ENCODE measurements at regions not wholly inside any gene's neighbourhood (a gene's known extent, or its start where the extent isn't known, plus 50 kb on each side); places are given as distances from the start of the nearest gene placed in this dataset.

- H3K36me3 ChIP-seq (ENCODE audit: low read length), result no peaks in the 10 kb centered on the region
- H3K27ac ChIP-seq (ENCODE audit: low read depth, low read length), result no peak overlapping the region
- H3K4me3 ChIP-seq (ENCODE audit: insufficient read depth, low read length, poor library complexity, severe bottlenecking), result no peak overlapping the region
- no peak for TF ChIP-seq EZH2phosphoT487 (conservative IDR thresholded peaks at IDR 0.05; ENCODE audit: low read length)
- no peak for TF ChIP-seq CTCF (IDR thresholded peaks at IDR 0.05; ENCODE audit: insufficient read depth, low read length, poor library complexity, severe bottlenecking)
- H3K9ac ChIP-seq (ENCODE audit: low read length), result no peak overlapping the region
- H3K9me2 ChIP-seq (replicated peaks; ENCODE audit: insufficient read depth, low read length), result no peaks in the 10 kb centered on the region
- no peak overlapping the region for H2AFZ ChIP-seq (ENCODE audit: low read depth, low read length, severe bottlenecking)
- no peaks in the 10 kb centered on the region for H3K79me2 ChIP-seq (ENCODE audit: insufficient read depth, low read length)
- H3K9me3 ChIP-seq (ENCODE audit: insufficient read depth, low read length), result no peaks in the 10 kb centered on the region
- no peaks in the 10 kb centered on the region for H3K27me3 ChIP-seq (ENCODE audit: low read length)
- no peaks in the 10 kb centered on the region for H3F3A ChIP-seq (ENCODE audit: insufficient read depth)
- no peak overlapping the region for H3K4me2 ChIP-seq (ENCODE audit: low read depth, low read length, poor library complexity, severe bottlenecking)
- H4K20me1 ChIP-seq (ENCODE audit: low read depth, low read length), result no peaks in the 10 kb centered on the region
Measured at GRCh38 chrX:25337841-25338240, 322.1 kb upstream of the ARX start.

- H3K4me3 ChIP-seq (ENCODE audit: insufficient read depth, low read length, poor library complexity, severe bottlenecking), result no peak overlapping the region
- no peaks in the 10 kb centered on the region for H3K9me3 ChIP-seq (ENCODE audit: insufficient read depth, low read length)
- no peaks in the 10 kb centered on the region for H3K27me3 ChIP-seq (ENCODE audit: low read length)
Measured at GRCh38 chrX:25300994-25301393, 285.2 kb upstream of the ARX start.

GRCh38 chrX:25296850-25297249, 281.1 kb upstream of the ARX start:
- no peaks in the 10 kb centered on the region for H3F3A ChIP-seq (ENCODE audit: insufficient read depth)
- TF ChIP-seq CTCF (IDR thresholded peaks at IDR 0.05; ENCODE audit: insufficient read depth, low read length, poor library complexity, severe bottlenecking), result no peak
- H3K9me2 ChIP-seq (replicated peaks; ENCODE audit: insufficient read depth, low read length), result no peaks in the 10 kb centered on the region
- H3K4me2 ChIP-seq (ENCODE audit: low read depth, low read length, poor library complexity, severe bottlenecking), result no peak overlapping the region
- no peak overlapping the region for H3K9ac ChIP-seq (ENCODE audit: low read length)
- no peaks in the 10 kb centered on the region for H3K27me3 ChIP-seq (ENCODE audit: low read length)
- no peaks in the 10 kb centered on the region for H3K9me3 ChIP-seq (ENCODE audit: insufficient read depth, low read length)
- H4K20me1 ChIP-seq (ENCODE audit: low read depth, low read length), result no peaks in the 10 kb centered on the region
- H3K27ac ChIP-seq (ENCODE audit: low read depth, low read length), result no peak overlapping the region
- no peak overlapping the region for H2AFZ ChIP-seq (ENCODE audit: low read depth, low read length, severe bottlenecking)
- H3K4me3 ChIP-seq (ENCODE audit: insufficient read depth, low read length, poor library complexity, severe bottlenecking), result no peak overlapping the region
- no peaks in the 10 kb centered on the region for H3K79me2 ChIP-seq (ENCODE audit: insufficient read depth, low read length)
- no peaks in the 10 kb centered on the region for H3K36me3 ChIP-seq (ENCODE audit: low read length)

More at GRCh38 chrX:25300994-25301393, 285.2 kb upstream of the ARX start:
- Histone ChIP-seq H3K27ac (ENCODE audit: low read depth, low read length) (no peak overlapping the region), H3K79me2 (ENCODE audit: insufficient read depth, low read length) (no peaks in the 10 kb centered on the region), H3K9ac (ENCODE audit: low read length) (no peak overlapping the region), H3K9me2 (replicated peaks; ENCODE audit: insufficient read depth, low read length) (no peaks in the 10 kb centered on the region), H3K36me3 (ENCODE audit: low read length) (no peaks in the 10 kb centered on the region), H3K4me2 (ENCODE audit: low read depth, low read length, poor library complexity, severe bottlenecking) (no peak overlapping the region), H3F3A (ENCODE audit: insufficient read depth) (no peaks in the 10 kb centered on the region), H4K20me1 (ENCODE audit: low read depth, low read length) (no peaks in the 10 kb centered on the region), H2AFZ (ENCODE audit: low read depth, low read length, severe bottlenecking) (no peak overlapping the region)
- TF ChIP-seq CTCF (IDR thresholded peaks at IDR 0.05; ENCODE audit: insufficient read depth, low read length, poor library complexity, severe bottlenecking), result no peak

GRCh38 chrX:25295466-25295865, 279.7 kb upstream of the ARX start:
- no peak overlapping the region for H3K4me3 ChIP-seq (ENCODE audit: insufficient read depth, low read length, poor library complexity, severe bottlenecking)
- H3K79me2 ChIP-seq (ENCODE audit: insufficient read depth, low read length), result no peaks in the 10 kb centered on the region
- TF ChIP-seq CTCF (IDR thresholded peaks at IDR 0.05; ENCODE audit: insufficient read depth, low read length, poor library complexity, severe bottlenecking) (no peak), EZH2phosphoT487 (conservative IDR thresholded peaks at IDR 0.05; ENCODE audit: low read length) (no peak)
- no peaks in the 10 kb centered on the region for H3K36me3 ChIP-seq (ENCODE audit: low read length)
- no peaks in the 10 kb centered on the region for H3K27me3 ChIP-seq (ENCODE audit: low read length)
- H3K9me2 ChIP-seq (replicated peaks; ENCODE audit: insufficient read depth, low read length), result no peaks in the 10 kb centered on the region
- H4K20me1 ChIP-seq (ENCODE audit: low read depth, low read length), result no peaks in the 10 kb centered on the region
- H2AFZ ChIP-seq (ENCODE audit: low read depth, low read length, severe bottlenecking), result no peak overlapping the region
- H3K27ac ChIP-seq (ENCODE audit: low read depth, low read length), result no peak overlapping the region
- no peak overlapping the region for H3K4me2 ChIP-seq (ENCODE audit: low read depth, low read length, poor library complexity, severe bottlenecking)
- no peak overlapping the region for H3K9ac ChIP-seq (ENCODE audit: low read length)
- H3F3A ChIP-seq (ENCODE audit: insufficient read depth), result no peaks in the 10 kb centered on the region
- no peaks in the 10 kb centered on the region for H3K9me3 ChIP-seq (ENCODE audit: insufficient read depth, low read length)
